ENCODE measurements at regions not wholly inside any gene's neighbourhood (a gene's known extent, or its start where the extent isn't known, plus 50 kb on each side); places are given as distances from the start of the nearest gene placed in this dataset.

DNA sequence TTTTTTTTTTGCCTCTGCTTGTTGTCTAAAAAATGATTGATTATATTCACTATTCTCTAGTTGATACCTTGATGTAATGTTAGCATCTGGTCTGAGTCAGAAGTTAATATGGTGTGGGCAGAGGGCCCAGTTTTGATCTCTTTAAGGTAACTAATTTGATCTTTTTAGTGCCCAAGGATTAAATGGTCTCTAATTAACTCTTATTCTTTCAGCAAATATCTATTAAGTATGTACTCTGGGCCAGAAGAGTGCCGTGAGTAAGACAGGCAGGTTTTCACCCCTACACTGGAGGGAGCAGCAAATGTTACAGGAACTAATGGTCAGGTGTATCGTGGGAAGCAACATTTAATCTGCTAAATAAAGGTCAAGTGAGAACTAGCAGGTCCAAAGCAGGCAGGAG lies 144.6 kb upstream of the COL1A2 start:
- TF ChIP-seq POLR2AphosphoS5 (IDR thresholded peaks at IDR 0.05; ENCODE audit: low read depth) (no peak), GABPA (IDR thresholded peaks at IDR 0.05; ENCODE audit: low read depth) (no peak), SPI1 (IDR thresholded peaks at IDR 0.05; ENCODE audit: borderline replicate concordance, low read depth) (no peak)
- TF ChIP-seq, protein P1, sequence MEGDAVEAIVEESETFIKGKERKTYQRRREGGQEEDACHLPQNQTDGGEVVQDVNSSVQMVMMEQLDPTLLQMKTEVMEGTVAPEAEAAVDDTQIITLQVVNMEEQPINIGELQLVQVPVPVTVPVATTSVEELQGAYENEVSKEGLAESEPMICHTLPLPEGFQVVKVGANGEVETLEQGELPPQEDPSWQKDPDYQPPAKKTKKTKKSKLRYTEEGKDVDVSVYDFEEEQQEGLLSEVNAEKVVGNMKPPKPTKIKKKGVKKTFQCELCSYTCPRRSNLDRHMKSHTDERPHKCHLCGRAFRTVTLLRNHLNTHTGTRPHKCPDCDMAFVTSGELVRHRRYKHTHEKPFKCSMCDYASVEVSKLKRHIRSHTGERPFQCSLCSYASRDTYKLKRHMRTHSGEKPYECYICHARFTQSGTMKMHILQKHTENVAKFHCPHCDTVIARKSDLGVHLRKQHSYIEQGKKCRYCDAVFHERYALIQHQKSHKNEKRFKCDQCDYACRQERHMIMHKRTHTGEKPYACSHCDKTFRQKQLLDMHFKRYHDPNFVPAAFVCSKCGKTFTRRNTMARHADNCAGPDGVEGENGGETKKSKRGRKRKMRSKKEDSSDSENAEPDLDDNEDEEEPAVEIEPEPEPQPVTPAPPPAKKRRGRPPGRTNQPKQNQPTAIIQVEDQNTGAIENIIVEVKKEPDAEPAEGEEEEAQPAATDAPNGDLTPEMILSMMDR (IDR thresholded peaks at IDR 0.05; ENCODE audit: insufficient read depth, low read length) = no peak
- TF ChIP-seq, protein P2, sequence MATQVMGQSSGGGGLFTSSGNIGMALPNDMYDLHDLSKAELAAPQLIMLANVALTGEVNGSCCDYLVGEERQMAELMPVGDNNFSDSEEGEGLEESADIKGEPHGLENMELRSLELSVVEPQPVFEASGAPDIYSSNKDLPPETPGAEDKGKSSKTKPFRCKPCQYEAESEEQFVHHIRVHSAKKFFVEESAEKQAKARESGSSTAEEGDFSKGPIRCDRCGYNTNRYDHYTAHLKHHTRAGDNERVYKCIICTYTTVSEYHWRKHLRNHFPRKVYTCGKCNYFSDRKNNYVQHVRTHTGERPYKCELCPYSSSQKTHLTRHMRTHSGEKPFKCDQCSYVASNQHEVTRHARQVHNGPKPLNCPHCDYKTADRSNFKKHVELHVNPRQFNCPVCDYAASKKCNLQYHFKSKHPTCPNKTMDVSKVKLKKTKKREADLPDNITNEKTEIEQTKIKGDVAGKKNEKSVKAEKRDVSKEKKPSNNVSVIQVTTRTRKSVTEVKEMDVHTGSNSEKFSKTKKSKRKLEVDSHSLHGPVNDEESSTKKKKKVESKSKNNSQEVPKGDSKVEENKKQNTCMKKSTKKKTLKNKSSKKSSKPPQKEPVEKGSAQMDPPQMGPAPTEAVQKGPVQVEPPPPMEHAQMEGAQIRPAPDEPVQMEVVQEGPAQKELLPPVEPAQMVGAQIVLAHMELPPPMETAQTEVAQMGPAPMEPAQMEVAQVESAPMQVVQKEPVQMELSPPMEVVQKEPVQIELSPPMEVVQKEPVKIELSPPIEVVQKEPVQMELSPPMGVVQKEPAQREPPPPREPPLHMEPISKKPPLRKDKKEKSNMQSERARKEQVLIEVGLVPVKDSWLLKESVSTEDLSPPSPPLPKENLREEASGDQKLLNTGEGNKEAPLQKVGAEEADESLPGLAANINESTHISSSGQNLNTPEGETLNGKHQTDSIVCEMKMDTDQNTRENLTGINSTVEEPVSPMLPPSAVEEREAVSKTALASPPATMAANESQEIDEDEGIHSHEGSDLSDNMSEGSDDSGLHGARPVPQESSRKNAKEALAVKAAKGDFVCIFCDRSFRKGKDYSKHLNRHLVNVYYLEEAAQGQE (IDR thresholded peaks at IDR 0.05; ENCODE audit: insufficient replicate concordance, low read depth) = no peak
